Activated effector memory CD4-positive, alpha-beta T cell treated with Interleukin-2 at 50 U/mL for 16 hours (primary cell): ENCODE measurements at regions not wholly inside any gene's neighbourhood (a gene's known extent, or its start where the extent isn't known, plus 50 kb on each side); places are given as distances from the start of the nearest gene placed in this dataset.
"Not testable (repeated sequence)": the region's sequence is repeated elsewhere in the genome, so short reads cannot be mapped to it uniquely, and the experiment has no call there.

Experiments
- DNase-seq: peaks from one replicate; pipeline ENCODE4 v3.0.0-alpha.2; 2020

- no peak for DNase-seq
These were observed 63.9 kb downstream of the NFKBIZ start for GRCh38 chr3:101913168-101913567.

DNA sequence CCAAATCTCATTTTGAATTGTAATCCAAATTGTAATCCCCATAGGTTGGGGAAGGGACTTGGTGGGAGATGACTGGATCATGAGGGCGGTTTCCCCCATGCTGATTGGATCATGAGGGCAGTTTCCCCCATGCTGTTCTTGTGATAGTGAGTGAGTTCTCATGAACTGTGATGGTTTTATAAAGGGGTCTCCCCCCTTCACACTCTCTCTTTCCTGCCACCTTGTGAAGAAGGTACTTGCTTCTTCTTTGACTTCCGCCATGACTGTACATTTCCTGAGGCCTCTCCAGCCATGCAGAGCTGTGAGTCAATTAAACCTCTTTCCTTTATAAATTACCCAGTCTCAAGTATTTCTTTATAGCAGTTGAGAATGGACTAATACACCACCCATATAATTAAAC is 68.4 kb downstream of the NFKBIZ start:
- not testable (repeated sequence) for DNase-seq

DNA sequence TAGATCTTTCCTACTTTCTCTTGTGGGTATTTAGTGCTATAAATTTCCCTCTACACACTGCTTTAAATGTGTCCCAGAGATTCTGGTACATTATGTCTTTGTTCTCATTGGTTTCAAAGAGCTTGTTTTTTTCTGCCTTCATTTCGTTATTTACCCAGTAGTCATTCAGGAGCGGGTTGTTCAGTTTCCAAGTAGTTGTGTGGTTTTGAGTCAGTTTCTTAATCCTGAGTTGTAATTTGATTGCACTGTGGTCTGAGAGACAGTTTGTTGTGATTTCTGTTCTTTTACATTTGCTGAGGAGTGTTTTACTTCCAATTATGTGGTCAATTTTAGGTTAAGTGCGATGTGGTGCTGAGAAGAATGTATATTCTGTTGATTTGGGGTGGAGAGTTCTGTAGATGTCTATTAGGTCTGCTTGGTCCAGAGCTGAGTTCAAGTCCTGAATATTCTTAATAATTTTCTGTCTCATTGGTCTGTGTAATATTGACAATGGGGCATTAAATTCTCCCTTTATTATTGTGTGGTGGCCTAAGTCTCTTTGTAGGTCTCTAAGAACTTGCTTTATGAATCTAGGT is 72.9 kb downstream of the NFKBIZ start:
- DNase-seq, result not testable (repeated sequence)

GRCh38 chr3:101924621-101925020 is 75.3 kb downstream of the NFKBIZ start:
- not testable (repeated sequence) for DNase-seq

DNA sequence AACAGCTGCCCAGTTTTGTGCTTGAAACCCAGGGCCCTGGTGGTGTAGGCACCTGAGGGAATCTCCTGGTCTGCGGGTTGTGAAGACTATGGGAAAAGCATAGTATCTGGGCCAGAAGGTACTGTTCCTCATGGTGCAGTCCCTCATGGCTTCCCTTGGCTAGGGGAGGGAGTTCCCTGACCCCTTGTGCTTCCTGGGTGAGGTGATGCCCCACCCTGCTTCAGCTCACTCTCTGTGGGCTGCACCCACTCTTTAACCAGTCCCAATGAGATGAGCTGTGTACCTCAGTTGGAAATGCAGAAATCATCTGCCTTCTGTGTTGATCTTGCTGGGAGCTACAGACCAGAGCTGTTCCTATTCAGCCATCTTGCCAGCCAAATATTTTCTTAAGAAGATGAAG is 75.8 kb downstream of the NFKBIZ start:
- not testable (repeated sequence) for DNase-seq

GRCh38 chr3:101925564-101925963 is 76.2 kb downstream of the NFKBIZ start:
- no peak for DNase-seq

DNA sequence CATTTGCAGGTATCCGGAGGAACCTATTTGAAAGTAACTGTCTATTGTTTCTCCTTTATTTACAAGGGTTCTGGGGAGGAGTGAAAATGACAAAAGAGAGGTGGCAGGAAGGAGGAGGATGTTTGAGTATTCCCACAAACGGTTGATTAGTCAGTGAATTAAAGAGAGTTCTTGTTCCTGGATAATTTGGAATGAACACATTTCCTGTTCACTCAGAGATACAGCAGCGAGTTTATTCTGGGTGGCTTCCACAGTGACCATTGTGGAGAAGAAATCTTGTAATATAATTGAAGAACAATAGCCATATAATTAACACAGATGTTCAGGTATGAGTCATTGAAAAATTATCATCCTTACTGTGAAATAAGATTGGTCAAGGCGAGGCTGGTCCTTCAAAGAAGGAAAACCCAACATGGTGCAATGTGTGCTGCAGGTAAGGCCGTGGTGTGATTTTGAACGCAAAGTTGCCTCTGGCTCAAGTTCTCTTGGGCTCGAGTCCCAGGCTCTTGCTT is 77.3 kb downstream of the NFKBIZ start:
- no peak for DNase-seq

GRCh38 chr3:101928890-101929289 is 79.6 kb downstream of the NFKBIZ start:
- DNase-seq, result no peak

- DNase-seq, result no peak
These were observed 81.8 kb downstream of the NFKBIZ start for GRCh38 chr3:101931081-101931480.

DNA sequence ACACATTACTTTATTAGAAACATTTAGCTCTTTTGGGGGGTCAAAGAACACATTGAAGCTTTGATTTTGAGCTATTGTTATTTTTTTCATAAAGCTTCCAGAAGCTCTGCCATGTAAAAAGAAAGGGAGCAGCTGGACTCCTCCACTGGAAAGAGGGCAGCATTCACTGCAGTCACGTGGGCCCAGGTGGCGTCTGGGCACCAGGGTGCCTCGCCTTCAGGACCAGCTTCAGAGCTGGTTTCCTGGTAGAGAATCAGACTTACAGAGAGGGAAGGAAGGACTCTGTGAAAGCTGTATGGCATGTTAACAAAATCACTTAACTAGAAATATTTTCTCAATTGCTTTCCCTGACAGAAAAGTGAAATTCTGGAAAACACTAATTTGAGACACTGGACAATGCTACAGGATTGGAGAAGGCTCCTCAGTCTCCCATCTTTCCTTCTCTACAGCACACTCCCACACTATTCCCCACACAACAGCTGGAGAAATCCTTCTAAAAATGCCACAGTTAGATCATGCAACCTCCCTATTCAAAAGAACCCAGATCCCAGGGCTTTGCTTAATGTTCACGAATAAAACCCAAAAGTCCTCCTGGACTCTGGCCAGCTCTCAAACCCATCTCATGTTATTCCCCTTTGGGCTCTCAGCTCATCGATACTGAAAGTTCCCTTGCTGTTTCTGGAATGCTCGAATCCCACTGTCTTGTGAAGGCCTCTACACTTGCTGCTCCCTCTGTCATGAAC is 83.2 kb downstream of the NFKBIZ start:
- DNase-seq, result no peak

GRCh38 chr3:101936419-101937356 is 87.4 kb downstream of the NFKBIZ start:
- no peak for DNase-seq

GRCh38 chr3:101938262-101938847 is 89.0 kb downstream of the NFKBIZ start:
- no peak for DNase-seq

- DNase-seq, result no peak
These were observed 90.2 kb downstream of the NFKBIZ start for GRCh38 chr3:101939361-101940049.

DNA sequence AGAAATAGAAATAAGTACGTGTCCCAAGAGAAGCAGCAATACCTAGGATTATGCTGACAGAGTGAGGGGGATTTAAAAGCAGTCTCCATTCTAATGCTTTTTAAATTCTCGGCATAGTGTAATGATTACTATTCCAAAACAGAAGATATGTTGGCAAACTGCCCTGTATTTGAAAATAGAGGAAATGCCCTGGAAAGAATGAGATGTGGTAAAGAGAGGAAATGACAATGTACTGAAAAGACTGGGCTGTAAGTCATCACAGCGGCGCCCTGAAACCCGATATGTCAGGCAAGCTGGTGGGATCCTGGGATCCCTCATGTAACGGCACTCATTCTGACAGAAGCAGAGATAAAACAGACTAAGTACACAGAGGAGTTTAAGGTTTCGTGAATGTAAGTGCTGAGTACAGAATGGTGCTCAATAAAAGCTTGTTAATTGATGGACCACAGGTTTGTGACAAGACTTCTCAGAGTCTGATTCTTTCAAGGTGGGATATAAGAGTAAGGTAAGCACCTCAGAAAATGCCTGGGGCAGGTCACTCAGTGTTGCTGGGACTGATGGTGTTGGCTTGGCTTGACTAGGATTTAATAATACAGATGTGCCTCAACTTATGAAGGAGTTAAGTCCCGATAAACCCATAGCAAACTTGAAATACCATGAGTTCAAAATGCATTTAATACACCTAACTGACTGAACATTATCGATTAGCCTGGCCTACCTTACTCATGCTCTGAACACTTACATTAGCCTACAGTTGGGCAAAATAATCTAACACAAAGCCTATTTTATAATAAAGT is 91.4 kb downstream of the NFKBIZ start:
- DNase-seq, result no peak

- DNase-seq, result no peak
These were observed 92.2 kb downstream of the NFKBIZ start for GRCh38 chr3:101941318-101942040.

GRCh38 chr3:101942356-101942755 is 93.0 kb downstream of the NFKBIZ start:
- no peak for DNase-seq

- no peak for DNase-seq
These were observed 93.7 kb downstream of the NFKBIZ start for GRCh38 chr3:101943029-101943428.

GRCh38 chr3:101944308-101944707 is 95.0 kb downstream of the NFKBIZ start:
- no peak for DNase-seq

GRCh38 chr3:101945980-101946379 is 96.7 kb downstream of the NFKBIZ start:
- DNase-seq, result no peak

DNA sequence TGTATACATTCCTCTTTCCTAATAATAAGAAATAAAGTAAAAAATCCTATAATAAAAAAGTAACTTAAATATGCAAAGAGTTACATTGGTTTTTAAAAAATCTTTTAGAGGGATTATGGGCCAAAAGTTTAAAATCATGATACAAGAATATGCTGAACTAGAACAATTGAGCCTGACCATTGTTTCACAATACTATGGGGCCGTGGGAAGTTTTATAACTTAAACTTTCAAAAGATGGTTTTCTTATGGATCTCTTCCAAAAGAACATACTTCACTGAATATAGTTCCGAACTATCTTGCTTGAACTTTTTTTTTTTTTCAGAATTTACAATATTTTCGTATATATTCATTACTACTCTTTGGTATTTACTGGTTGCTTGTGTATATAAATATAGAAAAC is 97.6 kb downstream of the NFKBIZ start:
- DNase-seq, result no peak

- no peak for DNase-seq
These were observed 101.2 kb downstream of the NFKBIZ start for GRCh38 chr3:101950510-101950909.
